Nephron (organoid): ENCODE measurements at regions not wholly inside any gene's neighbourhood (a gene's known extent, or its start where the extent isn't known, plus 50 kb on each side); places are given as distances from the start of the nearest gene placed in this dataset.

Experiments used
- H3K27ac Mint-ChIP-seq, 3 experiments: 2 replicates each; pipeline ENCODE4 v1.8.0; 2020; ENCODE audit warnings: mixed read lengths in 3 of 3, mild to moderate bottlenecking in 2 of 3, moderate library complexity in 1 of 3
- H3K27me3 Mint-ChIP-seq: 2 replicates; pipeline ENCODE4 v1.8.0; 2021; ENCODE audit warnings: low read depth, mild to moderate bottlenecking, moderate library complexity, mixed read lengths
- H3K36me3 Mint-ChIP-seq: 2 replicates; pipeline ENCODE4 v1.8.0; 2020; ENCODE audit warnings: low read depth, mixed read lengths
- H3K4me1 Mint-ChIP-seq: 2 replicates; pipeline ENCODE4 v1.8.0; 2020; ENCODE audit warnings: mixed read lengths
- H3K4me3 Mint-ChIP-seq, 3 experiments: 2 replicates each; pipeline ENCODE4 v1.8.0; 2020; ENCODE audit warnings: mild to moderate bottlenecking in 3 of 3, mixed read lengths in 3 of 3, moderate library complexity in 2 of 3
- H3K9me3 Mint-ChIP-seq: 2 replicates; pipeline ENCODE4 v1.8.0; 2020; ENCODE audit warnings: mixed read lengths
- CTCF ChIP-seq, 3 experiments: fragments of 200-600 bp; sonication (generic); IDR thresholded peaks; one replicate each; pipeline ENCODE4 v1.5.0; 2021; ENCODE audit warnings: antibody characterized with exemption in 3 of 3; ENCODE audit not compliant: unreplicated experiment in 3 of 3

- Mint-ChIP-seq H3K4me3 (no peak overlapping the region), H3K36me3 (no peaks in the 10 kb centered on the region), H3K27me3 (no peaks in the 10 kb centered on the region), H3K9me3 (peaks cover 10% of the 10 kb centered on the region), H3K4me1 (peaks cover 6% of the 10 kb centered on the region), H3K27ac (no peak overlapping the region)
- no peak for TF ChIP-seq CTCF (IDR thresholded peaks at IDR 0.05; ENCODE audit: unreplicated experiment in 3 of 3)
Measured at GRCh38 chr2:14420851-14421250, 211.7 kb upstream of the LRATD1 start.

DNA sequence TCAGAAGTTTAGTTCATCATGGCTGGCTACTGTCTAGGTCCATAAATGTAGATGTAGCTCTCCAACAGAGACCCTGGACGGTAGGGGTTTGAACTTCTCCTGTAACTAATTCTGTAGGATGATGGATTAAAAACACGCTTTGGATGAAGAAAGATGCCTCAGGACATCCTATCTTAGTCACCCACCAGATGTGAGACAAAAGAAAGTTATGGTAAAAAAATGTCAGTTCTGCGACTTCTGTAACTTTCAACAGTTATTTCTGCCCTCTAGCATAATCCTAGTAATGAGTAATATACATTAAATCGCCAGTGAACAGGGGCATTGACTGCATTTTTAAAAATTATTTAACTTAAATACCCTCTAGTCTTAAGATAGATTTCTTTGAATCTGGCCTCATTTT is 210.1 kb upstream of the LRATD1 start:
- Mint-ChIP-seq H3K36me3 (no peaks in the 10 kb centered on the region), H3K9me3 (peaks cover 11% of the 10 kb centered on the region), H3K27me3 (no peaks in the 10 kb centered on the region), H3K4me1 (peaks cover 4% of the 10 kb centered on the region), H3K4me3 (no peak overlapping the region), H3K27ac (no peak overlapping the region)
- TF ChIP-seq CTCF (IDR thresholded peaks at IDR 0.05; ENCODE audit: unreplicated experiment in 3 of 3), result no peak

DNA sequence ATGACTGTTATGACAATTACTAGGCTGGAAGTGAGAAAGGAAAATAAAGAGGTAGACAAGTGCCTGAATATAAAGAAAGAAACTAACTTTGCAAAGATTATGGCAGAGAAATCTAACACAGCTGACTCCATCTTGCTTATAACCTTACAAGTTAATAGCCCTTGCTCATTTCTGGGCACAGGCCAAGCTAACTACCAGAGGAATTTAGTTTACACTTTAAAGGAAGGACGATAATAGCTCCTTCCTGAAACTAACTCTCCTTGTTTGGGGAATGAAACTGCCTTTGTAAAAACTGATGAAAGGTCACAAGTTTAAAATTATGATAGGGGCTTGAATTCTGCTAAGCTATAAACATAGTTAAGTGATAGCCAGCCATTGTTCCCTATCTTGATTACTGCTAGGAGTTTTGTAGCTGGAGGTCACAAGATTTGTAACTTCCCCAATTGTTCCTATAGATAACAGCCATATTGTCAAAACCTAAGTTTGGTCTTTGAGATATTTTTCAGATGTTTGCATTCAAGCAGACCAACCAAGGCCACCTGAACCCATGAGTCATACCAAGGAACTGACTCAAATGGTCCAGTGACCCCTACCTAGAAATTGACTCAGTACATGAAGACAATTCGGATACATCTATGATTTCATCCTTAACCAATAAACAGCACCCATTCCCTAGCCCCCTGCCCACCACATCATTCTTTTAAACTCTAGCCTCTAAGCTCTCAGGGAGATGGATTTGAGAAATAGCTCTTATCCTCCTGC is 209.2 kb upstream of the LRATD1 start:
- Mint-ChIP-seq H3K27me3 (no peaks in the 10 kb centered on the region), H3K27ac (no peak overlapping the region), H3K36me3 (no peaks in the 10 kb centered on the region), H3K9me3 (peaks cover 6% of the 10 kb centered on the region), H3K4me3 (no peak overlapping the region), H3K4me1 (no peaks in the 10 kb centered on the region)
- TF ChIP-seq CTCF (IDR thresholded peaks at IDR 0.05; ENCODE audit: unreplicated experiment in 3 of 3), result no peak

DNA sequence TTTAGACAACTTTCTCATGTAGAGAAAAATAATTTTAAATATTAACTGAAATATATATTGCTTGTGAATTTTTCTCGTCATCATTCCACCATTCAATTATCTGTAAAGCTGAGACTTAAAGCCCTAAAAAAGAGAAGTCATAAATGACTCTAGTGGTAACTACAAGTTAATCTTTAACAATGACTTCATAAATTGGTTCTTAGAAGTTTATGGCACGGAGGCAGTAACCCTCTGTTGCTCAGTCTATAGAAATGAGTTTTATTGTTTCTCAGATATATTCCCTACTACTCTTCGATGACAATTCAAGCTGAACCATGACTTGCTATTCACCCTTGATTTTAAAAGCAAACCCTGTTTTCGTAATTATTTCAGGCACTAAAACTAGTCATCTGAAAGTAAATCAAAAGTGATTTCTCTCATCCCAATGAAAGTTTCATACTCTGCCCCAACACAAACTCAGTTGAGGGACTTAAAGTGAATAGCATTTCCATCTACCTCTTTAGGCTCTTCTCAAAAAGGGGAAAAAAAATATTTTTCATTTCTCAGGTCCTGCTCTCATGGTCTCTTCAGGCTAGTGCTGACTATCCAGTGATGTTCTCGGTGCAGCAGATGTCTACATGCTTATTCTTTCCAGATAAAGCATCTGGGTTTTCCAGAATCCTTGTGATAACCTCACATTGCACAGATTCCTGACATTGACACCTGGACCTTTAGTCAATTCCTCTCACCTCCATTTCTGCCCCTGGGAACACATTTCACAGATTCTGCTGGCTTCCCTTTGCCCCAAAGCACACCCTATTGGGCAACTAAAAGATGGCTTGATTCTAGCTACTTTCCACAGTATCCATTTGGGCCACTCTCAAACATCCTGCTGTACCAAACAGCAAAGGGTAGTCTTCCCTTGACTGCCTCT is 207.8 kb upstream of the LRATD1 start:
- no peaks in the 10 kb centered on the region for H3K4me1 Mint-ChIP-seq
- peak overlapping the region in 1 of 3 experiments; percentile 53 for H3K27ac Mint-ChIP-seq
- H3K4me3 Mint-ChIP-seq, result no peak overlapping the region
- H3K36me3 Mint-ChIP-seq, result no peaks in the 10 kb centered on the region
- TF ChIP-seq CTCF (IDR thresholded peaks at IDR 0.05; ENCODE audit: unreplicated experiment in 3 of 3), result no peak
- H3K9me3 Mint-ChIP-seq, result peaks cover 6% of the 10 kb centered on the region
- no peaks in the 10 kb centered on the region for H3K27me3 Mint-ChIP-seq

GRCh38 chr2:14425869-14426268 is 206.6 kb upstream of the LRATD1 start:
- no peak overlapping the region for H3K27ac Mint-ChIP-seq
- no peak overlapping the region for H3K4me3 Mint-ChIP-seq
- no peaks in the 10 kb centered on the region for H3K36me3 Mint-ChIP-seq
- TF ChIP-seq CTCF (IDR thresholded peaks at IDR 0.05; ENCODE audit: unreplicated experiment in 3 of 3), result no peak
- no peaks in the 10 kb centered on the region for H3K27me3 Mint-ChIP-seq
- peaks cover 3% of the 10 kb centered on the region for H3K9me3 Mint-ChIP-seq
- no peaks in the 10 kb centered on the region for H3K4me1 Mint-ChIP-seq
